ENCODE measurements at regions not wholly inside any gene's neighbourhood (a gene's known extent, or its start where the extent isn't known, plus 50 kb on each side); places are given as distances from the start of the nearest gene placed in this dataset.

DNA sequence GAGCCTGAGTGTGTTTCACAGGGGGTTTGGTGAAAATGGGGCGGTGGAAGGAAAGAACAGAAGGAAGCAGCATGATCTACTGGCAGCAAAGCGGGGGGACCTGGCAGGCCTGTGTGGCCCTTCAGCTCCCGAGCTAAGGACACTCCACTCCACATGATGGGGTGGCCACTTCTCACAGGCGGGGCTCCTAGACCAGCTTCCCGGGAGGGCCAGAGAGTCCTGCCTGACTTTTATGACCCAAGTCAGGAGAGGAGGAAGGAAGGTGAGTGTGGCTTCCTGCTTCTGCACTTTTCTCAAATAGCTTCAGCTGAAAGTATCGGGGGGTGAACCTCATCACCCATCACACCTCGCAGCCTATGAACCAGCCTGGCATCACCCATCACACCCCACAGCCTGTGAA lies 117.5 kb upstream of the AFDN start:
- TF ChIP-seq CTCF (IDR thresholded peaks at IDR 0.05; ENCODE audit: low read length) = no peak
- TF ChIP-seq EZH2 (optimal IDR thresholded peaks at IDR 0.05; ENCODE audit: low read depth, low read length) = no peak
- no peak for TF ChIP-seq EZH2phosphoT487 (IDR thresholded peaks at IDR 0.05; ENCODE audit: low read length)

Measured in MM.1S (cell line).